GF-D8 (cell line): ENCODE measurements at regions not wholly inside any gene's neighbourhood (a gene's known extent, or its start where the extent isn't known, plus 50 kb on each side); places are given as distances from the start of the nearest gene placed in this dataset.
"Not testable (repeated sequence)": the region's sequence is repeated elsewhere in the genome, so short reads cannot be mapped to it uniquely, and the experiment has no call there.

Experiments used
- DNase-seq: peaks from one replicate; lab custom pipeline; 2025; lab: John Stamatoyannopoulos, UW

- no peak for DNase-seq
These were observed 364.7 kb upstream of the CD180 start for GRCh38 chr5:67561151-67561932.

- DNase-seq: no peak
These were observed 356.2 kb upstream of the CD180 start for GRCh38 chr5:67552773-67553172.

GRCh38 chr5:67549947-67550346, 353.3 kb upstream of the CD180 start:
- no peak for DNase-seq

- DNase-seq: no peak
These were observed 352.7 kb upstream of the CD180 start for GRCh38 chr5:67549296-67549618.

- DNase-seq: no peak
These were observed 352.1 kb upstream of the CD180 start for GRCh38 chr5:67548520-67549295.

- DNase-seq: no peak
These were observed 351.1 kb upstream of the CD180 start for GRCh38 chr5:67547682-67548081.

GRCh38 chr5:67544942-67545341, 348.3 kb upstream of the CD180 start:
- DNase-seq: not testable (repeated sequence)

- no peak for DNase-seq
These were observed 347.2 kb upstream of the CD180 start for GRCh38 chr5:67543720-67544270.

- DNase-seq: no peak
These were observed 345.9 kb upstream of the CD180 start for GRCh38 chr5:67542479-67542878.

- DNase-seq: no peak
These were observed 345.3 kb upstream of the CD180 start for GRCh38 chr5:67541875-67542274.

GRCh38 chr5:67538855-67539506, 342.4 kb upstream of the CD180 start:
- DNase-seq: no peak

- DNase-seq: no peak
These were observed 341.0 kb upstream of the CD180 start for GRCh38 chr5:67537439-67538148.

GRCh38 chr5:67536866-67537265, 340.3 kb upstream of the CD180 start:
- DNase-seq: no peak

- no peak for DNase-seq
These were observed 334.1 kb upstream of the CD180 start for GRCh38 chr5:67530609-67531255.

- DNase-seq: no peak
These were observed 332.4 kb upstream of the CD180 start for GRCh38 chr5:67528953-67529352.

- no peak for DNase-seq
These were observed 330.2 kb upstream of the CD180 start for GRCh38 chr5:67526793-67527192.

GRCh38 chr5:67520161-67520908, 323.7 kb upstream of the CD180 start:
- DNase-seq: no peak

GRCh38 chr5:67518227-67518626, 321.6 kb upstream of the CD180 start:
- DNase-seq: no peak

- DNase-seq: no peak
These were observed 320.5 kb upstream of the CD180 start for GRCh38 chr5:67516948-67517565.

- DNase-seq: no peak
These were observed 319.2 kb upstream of the CD180 start for GRCh38 chr5:67515762-67516161.
